Endothelial cell of umbilical vein (primary cell): ENCODE measurements at regions not wholly inside any gene's neighbourhood (a gene's known extent, or its start where the extent isn't known, plus 50 kb on each side); places are given as distances from the start of the nearest gene placed in this dataset.

Source experiments
- BruUV-seq: library from RNA; stranded (reverse); fragments of 400-500 nt; replicated peaks from 2 replicates; lab custom pipeline; 2021; lab: Mats Ljungman, UMichigan
- CTCF ChIA-PET: fragments of 300-600, 350-600 bp; sonication (Branson Sonifier 250); formaldehyde crosslinking; loops from one replicate; lab custom pipeline; 2021; ENCODE audit warnings: antibody characterized with exemption, inconsistent platforms; lab: Charles Lee
- POLR2A ChIA-PET: fragments of 300-600, 350-600 bp; sonication (Branson Sonifier 250); formaldehyde crosslinking; loops from one replicate; lab custom pipeline; 2021; ENCODE audit warnings: antibody characterized with exemption, inconsistent platforms; lab: Charles Lee
- DNase-seq: peaks from one replicate; pipeline ENCODE4 v3.0.0-alpha.2; 2011; ENCODE audit warnings: low read depth, low spot score
- FAIRE-seq: peaks from 2 replicates; lab custom pipeline; 2011; peaks lifted over from hg19 to GRCh38; lab: Jason Lieb, UNC
- H2AFZ ChIP-seq: 2 replicates; pipeline ENCODE4 v1.6.0; 2012; ENCODE audit warnings: low read depth, low read length, control low read depth, inconsistent platforms
- H3K27ac ChIP-seq: 2 replicates; pipeline ENCODE4 v1.5.1; 2011; ENCODE audit warnings: low read depth, mild to moderate bottlenecking, control low read depth, low read length, moderate library complexity; ENCODE audit not compliant: insufficient read depth
- H3K27me3 ChIP-seq, 2 experiments: 2 replicates each; pipeline versions ENCODE4 v1.6.0 to v1.6.1; 2011; ENCODE audit warnings: low read length in 2 of 2, mixed read lengths in 1 of 2; ENCODE audit not compliant: control insufficient read depth in 2 of 2, insufficient read depth in 2 of 2
- H3K36me3 ChIP-seq, 2 experiments: 2 replicates in 1 of 2; 3 replicates in 1 of 2; pipeline ENCODE4 v1.5.1; 2011; ENCODE audit warnings: low read length in 2 of 2, mild to moderate bottlenecking in 1 of 2, moderate library complexity in 1 of 2; ENCODE audit not compliant: control insufficient read depth in 2 of 2, insufficient read depth in 2 of 2; ENCODE audit errors: extremely low read depth in 1 of 2
- H3K4me1 ChIP-seq: 3 replicates; pipeline ENCODE4 v1.5.1; 2011; ENCODE audit warnings: mild to moderate bottlenecking, low read length; ENCODE audit not compliant: control insufficient read depth, insufficient read depth; ENCODE audit errors: extremely low read depth
- H3K4me2 ChIP-seq: 2 replicates; pipeline ENCODE4 v1.6.1; 2011; ENCODE audit warnings: low read length, control low read depth, mixed read lengths; ENCODE audit not compliant: insufficient read depth
- H3K4me3 ChIP-seq, 3 experiments: fragments of 200-600 bp in 1 of 3; sonication (generic), shearing (Covaris generic) in 1 of 3; replicated peaks in 1 of 3; 2 replicates each; pipeline ENCODE4 v1.5.1; 2011 to 2016; ENCODE audit warnings: control low read depth in 3 of 3, low read length in 3 of 3, mild to moderate bottlenecking in 2 of 3, inconsistent platforms in 1 of 3, low read depth in 1 of 3, moderate library complexity in 1 of 3; ENCODE audit not compliant: insufficient read depth in 1 of 3
- H3K79me2 ChIP-seq: 2 replicates; pipeline ENCODE4 v1.6.0; 2012; ENCODE audit warnings: low read length, inconsistent platforms; ENCODE audit not compliant: control insufficient read depth, insufficient read depth
- H3K9ac ChIP-seq: replicated peaks from 2 replicates; pipeline ENCODE3; 2011; ENCODE audit warnings: low read length, control low read depth; ENCODE audit not compliant: insufficient read depth; ENCODE audit errors: extremely low read depth
- H3K9me1 ChIP-seq: replicated peaks from 3 replicates; pipeline ENCODE4 v1.6.0; 2011; ENCODE audit warnings: mild to moderate bottlenecking, low read length; ENCODE audit not compliant: control insufficient read depth, insufficient read depth; ENCODE audit errors: extremely low read depth
- H3K9me3 ChIP-seq: replicated peaks from 2 replicates; pipeline ENCODE4 v1.5.1; 2012; ENCODE audit warnings: low read length, inconsistent platforms; ENCODE audit not compliant: control insufficient read depth, insufficient read depth
- H4K20me1 ChIP-seq: replicated peaks from 2 replicates; pipeline ENCODE3; 2011; ENCODE audit warnings: mild to moderate bottlenecking, low read length; ENCODE audit not compliant: control insufficient read depth, insufficient read depth; ENCODE audit errors: extremely low read depth
- CTCF ChIP-seq, 2 donors: IDR thresholded peaks; 1 replicate in 1 of 2; 2 replicates in 1 of 2; pipeline ENCODE4 v1.5.1; 2011; ENCODE audit warnings: low read length in 2 of 2, mild to moderate bottlenecking in 2 of 2, moderate library complexity in 2 of 2, control low read depth in 1 of 2, inconsistent platforms in 1 of 2, low read depth in 1 of 2; ENCODE audit not compliant: insufficient read depth in 1 of 2; ENCODE audit errors: extremely low read depth in 1 of 2
- EZH2 ChIP-seq: IDR thresholded peaks from 2 replicates; pipeline ENCODE4 v1.6.1; 2012; ENCODE audit warnings: borderline replicate concordance, low read depth, mild to moderate bottlenecking, moderate library complexity, low read length, inconsistent platforms; ENCODE audit not compliant: severe bottlenecking
- GATA2 ChIP-seq: IDR thresholded peaks from 2 replicates; pipeline ENCODE4 v1.7.0; 2011; ENCODE audit warnings: low read depth, mild to moderate bottlenecking, moderate library complexity, mixed read lengths, low read length; ENCODE audit not compliant: insufficient read length, insufficient read depth
- JUN ChIP-seq: IDR thresholded peaks from 2 replicates; pipeline ENCODE4 v1.6.1; 2011; ENCODE audit warnings: borderline replicate concordance, low read depth; ENCODE audit not compliant: insufficient read length, insufficient read depth
- MAX ChIP-seq: IDR thresholded peaks from 2 replicates; pipeline ENCODE4 v1.6.1; 2011; ENCODE audit not compliant: insufficient read depth, insufficient read length
- MYC ChIP-seq: IDR thresholded peaks from one replicate; pipeline ENCODE4 v1.6.1; 2011; ENCODE audit warnings: mild to moderate bottlenecking, low read depth, low read length
- POLR2A ChIP-seq: IDR thresholded peaks from 2 replicates; pipeline ENCODE4 v1.6.1; 2012; ENCODE audit warnings: low read depth, mild to moderate bottlenecking, control low read depth, low read length
- POLR2AphosphoS5 ChIP-seq: IDR thresholded peaks from 2 replicates; pipeline ENCODE4 v1.6.1; 2012; ENCODE audit warnings: low read depth, mild to moderate bottlenecking, control low read depth, low read length, moderate library complexity; ENCODE audit not compliant: insufficient read depth
- dilution Hi-C: fragments of 300-500 bp; cut with MboI; formaldehyde crosslinking; loops from one replicate; pipeline ENCODE4 v1.15.0; 2019; ENCODE audit warnings: low sequenced_read_pairs; ENCODE audit not compliant: extremely low pct_ligation_motif_present
- intact Hi-C: fragments of 100-400 bp; cut with micrococcal nuclease; formaldehyde crosslinking; loops from one replicate; pipeline ENCODE4 v1.10.0; 2022

GRCh38 chr12:131383741-131384543, 326.9 kb upstream of the SFSWAP start:
- Histone ChIP-seq H3K4me1 (no peaks in the 10 kb centered on the region), H3K9ac (no peak overlapping the region), H3K79me2 (no peaks in the 10 kb centered on the region), H3K36me3 (no peaks in the 10 kb centered on the region), H3K27me3 (no peaks in the 10 kb centered on the region), H4K20me1 (no peaks in the 10 kb centered on the region), H3K9me3 (no peaks in the 10 kb centered on the region), H3K4me2 (no peak overlapping the region), H3K9me1 (no peaks in the 10 kb centered on the region), H2AFZ (no peak overlapping the region), H3K4me3 (no peak overlapping the region), H3K27ac (no peak overlapping the region)
- ChIA-PET POLR2A (no interaction called here), CTCF (no interaction called here)
- dilution Hi-C loops (no loop called here), intact Hi-C loops (no loop called here)
- FAIRE-seq (no peak), DNase-seq (no peak)
- BruUV-seq: no TSS peak
- TF ChIP-seq POLR2AphosphoS5: no peak
- no peak for TF ChIP-seq MAX
- TF ChIP-seq EZH2: no peak
- no peak for TF ChIP-seq GATA2

- FAIRE-seq (no peak), DNase-seq (no peak)
- intact Hi-C loops (no loop called here), dilution Hi-C loops (no loop called here)
- Histone ChIP-seq H3K9ac (no peak overlapping the region), H3K4me3 (no peak overlapping the region), H3K36me3 (no peaks in the 10 kb centered on the region), H3K79me2 (no peaks in the 10 kb centered on the region), H3K9me3 (no peaks in the 10 kb centered on the region), H3K27me3 (no peaks in the 10 kb centered on the region), H3K4me2 (no peak overlapping the region), H3K27ac (no peak overlapping the region), H3K9me1 (no peaks in the 10 kb centered on the region), H2AFZ (no peak overlapping the region), H4K20me1 (no peaks in the 10 kb centered on the region), H3K4me1 (no peaks in the 10 kb centered on the region)
- ChIA-PET POLR2A (no interaction called here), CTCF (no interaction called here)
- no TSS peak for BruUV-seq
- TF ChIP-seq POLR2AphosphoS5: no peak
- TF ChIP-seq CTCF (IDR thresholded peaks at IDR 0.05; ENCODE audit: extremely low read depth in 1 of 2, insufficient read depth in 1 of 2, low read depth in 1 of 2, low read length in 2 of 2): no peak
- TF ChIP-seq POLR2A: no peak
- TF ChIP-seq JUN: no peak
- TF ChIP-seq EZH2: no peak
- no peak for TF ChIP-seq MYC
Measured at GRCh38 chr12:131384544-131384855, 326.4 kb upstream of the SFSWAP start.
